GM23248 (cell line): ENCODE measurements at regions not wholly inside any gene's neighbourhood (a gene's known extent, or its start where the extent isn't known, plus 50 kb on each side); places are given as distances from the start of the nearest gene placed in this dataset.

Experiments
- EZH2 ChIP-seq: fragments of 200-600 bp; sonication (generic); IDR thresholded peaks from 2 replicates; pipeline ENCODE4 v1.6.1; 2018; ENCODE audit warnings: antibody characterized with exemption, mild to moderate bottlenecking; ENCODE audit not compliant: insufficient read depth, poor library complexity, severe bottlenecking
- EZH2phosphoT487 ChIP-seq: fragments of 200-600 bp; sonication (generic); IDR thresholded peaks from 2 replicates; pipeline ENCODE4 v1.6.1; 2018; ENCODE audit warnings: antibody characterized with exemption, moderate library complexity, mild to moderate bottlenecking, low read depth; ENCODE audit not compliant: insufficient read depth

DNA sequence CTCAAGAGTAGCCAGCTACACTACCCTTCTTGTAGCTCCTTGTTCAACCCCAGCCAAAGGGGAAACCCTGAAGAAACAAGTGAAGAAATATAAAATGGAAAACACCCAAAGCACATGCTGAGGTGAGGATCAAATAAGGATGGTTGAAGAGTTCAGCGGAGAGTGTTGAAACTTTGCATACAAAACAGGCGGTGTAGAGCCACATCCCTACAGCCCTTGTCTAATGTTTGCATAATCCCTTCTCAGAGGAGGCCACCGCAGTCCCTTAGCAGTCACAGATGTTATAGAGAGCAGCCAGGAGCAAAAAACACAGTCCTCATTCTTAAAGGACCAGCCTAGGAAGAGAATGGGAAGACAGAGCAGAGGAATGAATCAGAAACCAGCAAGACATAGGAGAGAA lies 350.7 kb upstream of the SASH1 start:
- TF ChIP-seq EZH2phosphoT487 (no peak), EZH2 (no peak)
